ENCODE measurements at regions not wholly inside any gene's neighbourhood (a gene's known extent, or its start where the extent isn't known, plus 50 kb on each side); places are given as distances from the start of the nearest gene placed in this dataset.

DNA sequence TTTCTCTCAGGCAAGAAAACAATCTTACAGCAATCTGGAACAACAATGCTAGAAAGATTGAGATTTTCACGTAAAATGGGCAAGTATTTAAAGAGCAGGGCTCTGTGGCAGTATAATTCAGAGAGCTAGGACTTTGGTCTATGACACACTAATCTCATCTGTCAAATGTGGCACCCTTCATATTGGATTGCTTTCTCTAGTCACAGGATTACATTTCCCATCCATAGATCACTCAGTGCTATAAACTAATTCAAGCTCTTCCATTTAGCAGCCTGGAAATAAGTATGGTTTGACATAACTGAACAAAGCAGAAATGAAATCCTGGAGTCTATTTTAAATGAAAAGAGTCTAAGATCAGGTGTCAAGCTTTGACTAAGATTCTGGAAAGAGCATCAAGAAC lies 263.1 kb upstream of the TMPRSS15 start:
- no peaks in the 10 kb centered on the region for H4K20me1 ChIP-seq (ENCODE audit: insufficient read depth, low read length)
- H3K9me3 ChIP-seq (replicated peaks; ENCODE audit: insufficient read depth, low read length): no peaks in the 10 kb centered on the region
- no peak overlapping the region for H3K4me2 ChIP-seq (ENCODE audit: low read depth, low read length)
- no peaks in the 10 kb centered on the region for H3K79me2 ChIP-seq (ENCODE audit: low read length)
- no peak for TF ChIP-seq EZH2 (optimal IDR thresholded peaks at IDR 0.05; ENCODE audit: low read depth, low read length)
- TF ChIP-seq CTCF (IDR thresholded peaks at IDR 0.05; ENCODE audit: low read length): no peak
- no peak for TF ChIP-seq EZH2phosphoT487 (IDR thresholded peaks at IDR 0.05; ENCODE audit: low read length)
- H3K9ac ChIP-seq (ENCODE audit: low read length): no peak overlapping the region
- H3K36me3 ChIP-seq (replicated peaks; ENCODE audit: insufficient read depth, low read length): no peaks in the 10 kb centered on the region
- H3K4me1 ChIP-seq (ENCODE audit: low read length): no peaks in the 10 kb centered on the region
- H3K4me3 ChIP-seq (ENCODE audit: low read length): no peak overlapping the region
- no peaks in the 10 kb centered on the region for H3K27me3 ChIP-seq (replicated peaks; ENCODE audit: insufficient read depth, low read length)
- H2AFZ ChIP-seq (ENCODE audit: low read length): no peak overlapping the region
- no peak for DNase-seq
- H3K27ac ChIP-seq (ENCODE audit: low read length): no peak overlapping the region
- H3K9me2 ChIP-seq (replicated peaks; ENCODE audit: insufficient read depth, low read length): no peaks in the 10 kb centered on the region
- H3F3A ChIP-seq (ENCODE audit: insufficient read depth, low read length): no peaks in the 10 kb centered on the region

DNA sequence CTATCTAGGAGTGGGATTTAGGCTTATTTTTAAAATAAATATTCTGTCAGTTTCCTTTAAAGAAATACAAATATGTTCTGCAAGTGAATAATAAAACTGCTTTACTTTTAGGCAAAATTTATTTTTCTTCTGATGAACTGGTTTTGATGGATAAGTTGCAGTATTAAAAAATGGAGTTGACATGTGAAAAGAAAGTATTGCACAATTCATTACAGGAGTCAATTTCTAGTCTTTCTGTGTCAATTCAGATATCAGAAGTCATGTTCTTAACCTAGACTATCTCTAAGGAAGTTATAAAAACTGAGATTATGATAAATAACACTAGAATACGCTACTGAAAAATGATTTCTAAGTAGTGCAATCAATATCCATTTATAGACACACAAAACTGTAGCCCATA lies 270.2 kb upstream of the TMPRSS15 start:
- Histone ChIP-seq H4K20me1 (ENCODE audit: insufficient read depth, low read length) (no peaks in the 10 kb centered on the region), H3K9me3 (replicated peaks; ENCODE audit: insufficient read depth, low read length) (no peaks in the 10 kb centered on the region), H3K4me3 (ENCODE audit: low read length) (no peak overlapping the region), H3K4me2 (ENCODE audit: low read depth, low read length) (no peak overlapping the region), H3K79me2 (ENCODE audit: low read length) (no peaks in the 10 kb centered on the region), H2AFZ (ENCODE audit: low read length) (no peak overlapping the region), H3K36me3 (replicated peaks; ENCODE audit: insufficient read depth, low read length) (no peaks in the 10 kb centered on the region), H3F3A (ENCODE audit: insufficient read depth, low read length) (no peaks in the 10 kb centered on the region), H3K9me2 (replicated peaks; ENCODE audit: insufficient read depth, low read length) (no peaks in the 10 kb centered on the region), H3K27ac (ENCODE audit: low read length) (no peak overlapping the region), H3K4me1 (ENCODE audit: low read length) (0 out of 2 replicates have a peak, but pooled peaks cover under 1% of the 10 kb centered on the region), H3K27me3 (replicated peaks; ENCODE audit: insufficient read depth, low read length) (no peaks in the 10 kb centered on the region), H3K9ac (ENCODE audit: low read length) (no peak overlapping the region)
- no peak for TF ChIP-seq EZH2 (optimal IDR thresholded peaks at IDR 0.05; ENCODE audit: low read depth, low read length)
- no peak for TF ChIP-seq CTCF (IDR thresholded peaks at IDR 0.05; ENCODE audit: low read length)
- TF ChIP-seq EZH2phosphoT487 (IDR thresholded peaks at IDR 0.05; ENCODE audit: low read length): no peak
- DNase-seq: no peak

- Histone ChIP-seq H3K4me3 (ENCODE audit: low read length) (no peak overlapping the region), H3K9ac (ENCODE audit: low read length) (no peak overlapping the region), H3K4me2 (ENCODE audit: low read depth, low read length) (no peak overlapping the region), H3K4me1 (ENCODE audit: low read length) (peaks cover 6% of the 10 kb centered on the region; the same call in 1 of the 2 replicates), H3K27me3 (replicated peaks; ENCODE audit: insufficient read depth, low read length) (no peaks in the 10 kb centered on the region), H3K36me3 (replicated peaks; ENCODE audit: insufficient read depth, low read length) (no peaks in the 10 kb centered on the region), H3K9me2 (replicated peaks; ENCODE audit: insufficient read depth, low read length) (no peaks in the 10 kb centered on the region), H4K20me1 (ENCODE audit: insufficient read depth, low read length) (no peaks in the 10 kb centered on the region), H3K79me2 (ENCODE audit: low read length) (no peaks in the 10 kb centered on the region), H3F3A (ENCODE audit: insufficient read depth, low read length) (0 out of 2 replicates have a peak, but pooled peaks cover 3% of the 10 kb centered on the region), H3K9me3 (replicated peaks; ENCODE audit: insufficient read depth, low read length) (no peaks in the 10 kb centered on the region), H2AFZ (ENCODE audit: low read length) (no peak overlapping the region), H3K27ac (ENCODE audit: low read length) (no peak overlapping the region)
- TF ChIP-seq EZH2 (optimal IDR thresholded peaks at IDR 0.05; ENCODE audit: low read depth, low read length) (no peak), EZH2phosphoT487 (IDR thresholded peaks at IDR 0.05; ENCODE audit: low read length) (no peak), CTCF (IDR thresholded peaks at IDR 0.05; ENCODE audit: low read length) (no peak)
- no peak for DNase-seq
These were observed 274.0 kb upstream of the TMPRSS15 start for GRCh38 chr21:18677632-18678031.

All from MM.1S (cell line).